Activated naive CD4-positive, alpha-beta T cell treated with anti-CD3 and anti-CD28 coated beads, Interleukin-2, amount 50 U/mL, for 24 hours (primary cell): ENCODE measurements at regions not wholly inside any gene's neighbourhood (a gene's known extent, or its start where the extent isn't known, plus 50 kb on each side); places are given as distances from the start of the nearest gene placed in this dataset.

ENCODE experiments used
- H3K27ac Mint-ChIP-seq: one replicate; pipeline ENCODE4 v1.8.0; 2021; ENCODE audit warnings: mild to moderate bottlenecking, mixed read lengths
- H3K27me3 Mint-ChIP-seq: one replicate; pipeline ENCODE4 v1.8.0; 2021; ENCODE audit warnings: mixed read lengths
- H3K36me3 Mint-ChIP-seq: one replicate; pipeline ENCODE4 v1.8.0; 2021; ENCODE audit warnings: mixed read lengths
- H3K4me1 Mint-ChIP-seq: one replicate; pipeline ENCODE4 v1.8.0; 2021; ENCODE audit warnings: mixed read lengths
- H3K4me3 Mint-ChIP-seq: one replicate; pipeline ENCODE4 v1.8.0; 2021; ENCODE audit warnings: mild to moderate bottlenecking, mixed read lengths
- H3K9me3 Mint-ChIP-seq: one replicate; pipeline ENCODE4 v1.8.0; 2021; ENCODE audit warnings: mixed read lengths

GRCh38 chr10:4073912-4074311 is 288.9 kb upstream of the KLF6 start:
- Mint-ChIP-seq H3K36me3 (no peaks in the 10 kb centered on the region), H3K27ac (no peak overlapping the region), H3K4me1 (peaks cover 22% of the 10 kb centered on the region), H3K4me3 (no peak overlapping the region), H3K27me3 (no peaks in the 10 kb centered on the region), H3K9me3 (no peaks in the 10 kb centered on the region)

GRCh38 chr10:4070921-4071660 is 286.1 kb upstream of the KLF6 start:
- H3K36me3 Mint-ChIP-seq = no peaks in the 10 kb centered on the region
- H3K4me3 Mint-ChIP-seq = no peak overlapping the region
- peaks cover 22% of the 10 kb centered on the region for H3K4me1 Mint-ChIP-seq
- no peaks in the 10 kb centered on the region for H3K9me3 Mint-ChIP-seq
- H3K27ac Mint-ChIP-seq = no peak overlapping the region
- no peaks in the 10 kb centered on the region for H3K27me3 Mint-ChIP-seq

GRCh38 chr10:4070184-4070583 is 285.2 kb upstream of the KLF6 start:
- Mint-ChIP-seq H3K4me3 (no peak overlapping the region), H3K27me3 (no peaks in the 10 kb centered on the region), H3K4me1 (peaks cover 16% of the 10 kb centered on the region), H3K9me3 (no peaks in the 10 kb centered on the region), H3K36me3 (no peaks in the 10 kb centered on the region), H3K27ac (no peak overlapping the region)

- Mint-ChIP-seq H3K27me3 (no peaks in the 10 kb centered on the region), H3K36me3 (no peaks in the 10 kb centered on the region), H3K27ac (no peak overlapping the region), H3K4me3 (no peak overlapping the region), H3K9me3 (no peaks in the 10 kb centered on the region), H3K4me1 (peaks cover 9% of the 10 kb centered on the region)
Observed at GRCh38 chr10:4069491-4069890, 284.5 kb upstream of the KLF6 start.

- Mint-ChIP-seq H3K4me3 (no peak overlapping the region), H3K27ac (no peak overlapping the region), H3K4me1 (peaks cover under 1% of the 10 kb centered on the region), H3K36me3 (no peaks in the 10 kb centered on the region), H3K27me3 (no peaks in the 10 kb centered on the region), H3K9me3 (no peaks in the 10 kb centered on the region)
Observed at GRCh38 chr10:4068629-4069028, 283.6 kb upstream of the KLF6 start.

- Mint-ChIP-seq H3K9me3 (no peaks in the 10 kb centered on the region), H3K27me3 (no peaks in the 10 kb centered on the region), H3K4me3 (no peak overlapping the region), H3K4me1 (no peaks in the 10 kb centered on the region), H3K36me3 (no peaks in the 10 kb centered on the region), H3K27ac (no peak overlapping the region)
Observed at GRCh38 chr10:4067931-4068561, 283.0 kb upstream of the KLF6 start.

GRCh38 chr10:4067531-4067930 is 282.5 kb upstream of the KLF6 start:
- Mint-ChIP-seq H3K4me1 (no peaks in the 10 kb centered on the region), H3K4me3 (no peak overlapping the region), H3K27me3 (no peaks in the 10 kb centered on the region), H3K27ac (no peak overlapping the region), H3K9me3 (no peaks in the 10 kb centered on the region), H3K36me3 (no peaks in the 10 kb centered on the region)

- Mint-ChIP-seq H3K27ac (no peak overlapping the region), H3K4me1 (peaks cover 7% of the 10 kb centered on the region), H3K4me3 (no peak overlapping the region), H3K27me3 (no peaks in the 10 kb centered on the region), H3K9me3 (no peaks in the 10 kb centered on the region), H3K36me3 (no peaks in the 10 kb centered on the region)
Observed at GRCh38 chr10:4066581-4067390, 281.8 kb upstream of the KLF6 start.

GRCh38 chr10:4064489-4064888 is 279.5 kb upstream of the KLF6 start:
- no peaks in the 10 kb centered on the region for H3K36me3 Mint-ChIP-seq
- no peaks in the 10 kb centered on the region for H3K9me3 Mint-ChIP-seq
- H3K4me1 Mint-ChIP-seq = peaks cover 27% of the 10 kb centered on the region
- H3K27me3 Mint-ChIP-seq = no peaks in the 10 kb centered on the region
- H3K4me3 Mint-ChIP-seq = no peak overlapping the region
- H3K27ac Mint-ChIP-seq = no peak overlapping the region

- Mint-ChIP-seq H3K4me1 (peaks cover 27% of the 10 kb centered on the region), H3K27me3 (no peaks in the 10 kb centered on the region), H3K4me3 (no peak overlapping the region), H3K36me3 (no peaks in the 10 kb centered on the region), H3K27ac (no peak overlapping the region), H3K9me3 (no peaks in the 10 kb centered on the region)
Observed at GRCh38 chr10:4063717-4064116, 278.7 kb upstream of the KLF6 start.

GRCh38 chr10:4062751-4063150 is 277.7 kb upstream of the KLF6 start:
- Mint-ChIP-seq H3K27ac (no peak overlapping the region), H3K9me3 (no peaks in the 10 kb centered on the region), H3K4me3 (no peak overlapping the region), H3K4me1 (peaks cover 27% of the 10 kb centered on the region), H3K36me3 (no peaks in the 10 kb centered on the region), H3K27me3 (no peaks in the 10 kb centered on the region)

- peak overlapping the region; percentile 5 for H3K27ac Mint-ChIP-seq
- no peaks in the 10 kb centered on the region for H3K27me3 Mint-ChIP-seq
- no peaks in the 10 kb centered on the region for H3K9me3 Mint-ChIP-seq
- H3K36me3 Mint-ChIP-seq = no peaks in the 10 kb centered on the region
- peaks cover 27% of the 10 kb centered on the region for H3K4me1 Mint-ChIP-seq
- H3K4me3 Mint-ChIP-seq = no peak overlapping the region
Observed at GRCh38 chr10:4062072-4062471, 277.1 kb upstream of the KLF6 start.

GRCh38 chr10:4061441-4061951 is 276.5 kb upstream of the KLF6 start:
- Mint-ChIP-seq H3K27ac (no peak overlapping the region), H3K4me1 (peaks cover 27% of the 10 kb centered on the region), H3K9me3 (no peaks in the 10 kb centered on the region), H3K27me3 (no peaks in the 10 kb centered on the region), H3K36me3 (no peaks in the 10 kb centered on the region), H3K4me3 (no peak overlapping the region)

GRCh38 chr10:4059471-4060138 is 274.6 kb upstream of the KLF6 start:
- H3K36me3 Mint-ChIP-seq = no peaks in the 10 kb centered on the region
- H3K4me1 Mint-ChIP-seq = peaks cover 27% of the 10 kb centered on the region
- no peaks in the 10 kb centered on the region for H3K9me3 Mint-ChIP-seq
- no peak overlapping the region for H3K27ac Mint-ChIP-seq
- H3K27me3 Mint-ChIP-seq = no peaks in the 10 kb centered on the region
- no peak overlapping the region for H3K4me3 Mint-ChIP-seq

GRCh38 chr10:4058514-4059029 is 273.6 kb upstream of the KLF6 start:
- no peak overlapping the region for H3K4me3 Mint-ChIP-seq
- no peaks in the 10 kb centered on the region for H3K9me3 Mint-ChIP-seq
- no peaks in the 10 kb centered on the region for H3K27me3 Mint-ChIP-seq
- H3K36me3 Mint-ChIP-seq = no peaks in the 10 kb centered on the region
- no peak overlapping the region for H3K27ac Mint-ChIP-seq
- peaks cover 27% of the 10 kb centered on the region for H3K4me1 Mint-ChIP-seq
